Epithelial cell of proximal tubule (primary cell): ENCODE measurements at regions not wholly inside any gene's neighbourhood (a gene's known extent, or its start where the extent isn't known, plus 50 kb on each side); places are given as distances from the start of the nearest gene placed in this dataset.

Source experiments
- DNase-seq: peaks from one replicate; pipeline ENCODE4 v3.0.0-alpha.2; 2011; ENCODE audit warnings: low read depth
- H3K4me3 ChIP-seq: 2 replicates; pipeline ENCODE4 v1.5.1; 2011; ENCODE audit warnings: low read depth, mild to moderate bottlenecking, low read length
- TF ChIP-seq, protein P1 (sequence below): conservative IDR thresholded peaks from 2 replicates; pipeline ENCODE4 v1.5.1; 2012; ENCODE audit warnings: low read depth, mild to moderate bottlenecking, low read length

DNA sequence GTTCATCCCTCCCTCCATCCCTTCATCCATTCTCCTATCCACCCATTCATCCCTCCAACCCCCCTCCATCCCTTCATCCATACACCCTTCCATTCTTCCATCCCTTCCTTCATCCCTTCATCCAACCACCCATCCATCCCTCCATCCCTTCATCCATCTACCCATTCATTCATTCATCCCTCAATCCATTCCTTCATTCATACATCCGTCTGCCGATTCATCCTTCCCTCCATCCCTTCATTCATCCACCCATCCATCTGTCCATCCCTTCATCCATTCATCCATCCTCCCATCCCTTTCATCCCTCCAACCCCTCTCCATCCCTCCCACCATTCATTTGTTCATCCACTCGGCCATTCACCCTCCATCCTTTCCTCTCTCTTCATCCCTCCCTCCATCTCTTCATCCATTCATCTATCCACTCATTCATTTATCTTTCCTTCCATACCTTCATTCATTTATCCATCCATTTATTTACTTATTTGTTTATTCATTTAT lies 95.7 kb downstream of the FOXL1 start:
- TF ChIP-seq, protein P1, sequence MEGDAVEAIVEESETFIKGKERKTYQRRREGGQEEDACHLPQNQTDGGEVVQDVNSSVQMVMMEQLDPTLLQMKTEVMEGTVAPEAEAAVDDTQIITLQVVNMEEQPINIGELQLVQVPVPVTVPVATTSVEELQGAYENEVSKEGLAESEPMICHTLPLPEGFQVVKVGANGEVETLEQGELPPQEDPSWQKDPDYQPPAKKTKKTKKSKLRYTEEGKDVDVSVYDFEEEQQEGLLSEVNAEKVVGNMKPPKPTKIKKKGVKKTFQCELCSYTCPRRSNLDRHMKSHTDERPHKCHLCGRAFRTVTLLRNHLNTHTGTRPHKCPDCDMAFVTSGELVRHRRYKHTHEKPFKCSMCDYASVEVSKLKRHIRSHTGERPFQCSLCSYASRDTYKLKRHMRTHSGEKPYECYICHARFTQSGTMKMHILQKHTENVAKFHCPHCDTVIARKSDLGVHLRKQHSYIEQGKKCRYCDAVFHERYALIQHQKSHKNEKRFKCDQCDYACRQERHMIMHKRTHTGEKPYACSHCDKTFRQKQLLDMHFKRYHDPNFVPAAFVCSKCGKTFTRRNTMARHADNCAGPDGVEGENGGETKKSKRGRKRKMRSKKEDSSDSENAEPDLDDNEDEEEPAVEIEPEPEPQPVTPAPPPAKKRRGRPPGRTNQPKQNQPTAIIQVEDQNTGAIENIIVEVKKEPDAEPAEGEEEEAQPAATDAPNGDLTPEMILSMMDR: no peak
- DNase-seq: no peak
- no peak overlapping the region for H3K4me3 ChIP-seq

- peak; percentile 38 for DNase-seq
- no peak overlapping the region for H3K4me3 ChIP-seq
- TF ChIP-seq, protein P1: no peak
Measured at GRCh38 chr16:86676254-86676670, 97.9 kb downstream of the FOXL1 start.

DNA sequence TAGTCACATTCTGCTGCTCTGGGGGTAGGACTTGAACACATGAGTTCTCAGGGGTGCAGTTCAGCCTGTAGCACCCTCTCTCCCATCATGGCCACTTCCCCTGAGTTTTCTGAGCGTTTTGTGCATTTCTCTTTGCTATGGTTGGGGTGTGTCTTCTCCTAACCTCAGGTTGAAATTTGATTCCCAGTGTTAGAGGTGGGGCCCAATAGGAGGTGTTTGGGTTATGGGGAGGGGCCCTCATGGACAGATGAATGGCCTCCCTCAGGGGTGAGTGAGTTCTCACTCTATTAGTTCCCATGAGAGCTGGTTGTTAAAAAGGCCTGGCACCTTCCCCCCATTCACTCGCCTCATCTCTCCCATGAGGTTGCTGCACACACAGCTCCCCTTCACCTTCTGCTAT lies 101.1 kb downstream of the FOXL1 start:
- DNase-seq: no peak
- TF ChIP-seq, protein P1: no peak
- no peak overlapping the region for H3K4me3 ChIP-seq

- TF ChIP-seq, protein P1: no peak
- no peak for DNase-seq
- H3K4me3 ChIP-seq: no peak overlapping the region
Measured at GRCh38 chr16:86680162-86680561, 101.8 kb downstream of the FOXL1 start.

DNA sequence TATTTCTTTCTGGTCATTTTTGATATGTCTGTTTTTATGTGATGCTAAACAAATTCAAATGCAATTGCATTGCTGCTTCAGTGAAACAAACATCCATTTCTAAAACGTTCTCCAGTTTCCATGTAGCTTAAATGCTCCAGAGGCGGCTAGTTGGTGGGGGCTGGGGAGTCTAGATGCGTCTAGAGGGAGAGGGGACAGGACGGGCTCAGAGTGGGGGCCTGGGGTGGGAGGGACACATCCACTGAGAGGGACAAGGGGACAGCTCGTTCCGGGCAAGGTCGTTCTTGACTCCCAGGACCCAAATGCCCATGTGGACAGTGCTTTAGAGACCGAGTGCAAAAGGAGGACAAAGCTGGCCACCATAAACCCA lies 102.3 kb downstream of the FOXL1 start:
- no peak overlapping the region for H3K4me3 ChIP-seq
- TF ChIP-seq, protein P1: no peak
- no peak for DNase-seq

DNA sequence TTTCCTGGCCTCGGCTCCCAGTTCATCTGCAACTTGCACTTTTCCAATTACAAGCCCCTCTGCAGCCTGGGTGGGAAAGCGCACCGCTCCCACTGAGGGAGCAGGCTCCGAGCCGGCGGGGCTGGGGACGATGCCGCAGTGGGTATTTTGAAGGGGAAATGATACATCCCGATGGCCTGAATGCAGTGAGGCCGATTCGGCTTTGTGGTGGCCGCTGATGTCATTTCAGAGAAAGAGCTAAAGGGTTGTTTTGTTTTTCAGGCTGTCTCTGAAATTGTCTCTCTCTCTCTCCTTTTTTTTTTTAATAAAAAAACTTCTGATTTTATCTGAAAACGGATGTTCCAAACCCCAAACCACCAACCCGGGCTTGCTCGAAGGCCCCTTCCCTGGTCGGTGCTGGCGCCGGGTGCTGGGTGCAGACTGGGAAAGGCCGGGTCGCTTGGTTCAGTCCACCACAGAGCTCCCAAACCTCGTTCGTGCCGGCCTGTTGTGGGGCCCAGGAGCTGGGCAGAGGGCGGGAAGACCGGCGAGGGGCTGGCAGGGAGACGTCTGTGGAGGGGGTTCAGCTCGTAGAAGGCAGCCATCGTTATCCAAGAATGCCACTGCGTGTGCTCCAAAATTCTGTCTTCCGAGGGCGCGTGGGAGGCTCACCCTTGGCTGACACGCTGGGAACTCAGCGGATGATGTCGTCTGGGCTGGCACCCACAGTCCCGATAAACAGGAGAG lies 102.8 kb downstream of the FOXL1 start:
- no peak overlapping the region for H3K4me3 ChIP-seq
- DNase-seq: no peak
- TF ChIP-seq, protein P1: no peak

DNA sequence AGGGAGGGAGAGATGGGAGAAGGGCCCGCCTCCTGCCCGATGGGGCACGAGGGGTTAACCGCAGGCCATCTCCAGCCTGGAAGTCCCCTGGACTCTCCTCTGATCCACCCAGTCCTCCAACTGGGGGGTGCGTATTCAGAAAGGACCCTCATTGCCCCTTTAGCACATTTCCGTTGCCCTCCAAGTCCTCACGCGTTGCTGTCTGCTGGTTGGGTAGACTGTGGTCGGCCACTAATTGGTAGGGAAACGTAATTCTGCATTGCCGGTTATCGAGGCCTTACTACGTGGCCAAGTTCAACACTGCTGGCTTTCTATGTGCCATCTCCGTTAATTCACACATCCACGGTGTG lies 103.4 kb downstream of the FOXL1 start:
- H3K4me3 ChIP-seq: no peak overlapping the region
- TF ChIP-seq, protein P1: no peak

More for the DNA sequence above, 103.4 kb downstream of the FOXL1 start:
- no peak for DNase-seq
